Embryonic facial prominence (tissue), 1 donor: ENCODE measurements at regions not wholly inside any gene's neighbourhood (a gene's known extent, or its start where the extent isn't known, plus 50 kb on each side); places are given as distances from the start of the nearest gene placed in this dataset.
"Not testable (repeated sequence)": the region's sequence is repeated elsewhere in the genome, so short reads cannot be mapped to it uniquely, and the experiment has no call there.

Experiments
- DNase-seq: peaks from one replicate; pipeline ENCODE4 v3.0.0-alpha.2; 2016; ENCODE audit errors: extremely low spot score

DNA sequence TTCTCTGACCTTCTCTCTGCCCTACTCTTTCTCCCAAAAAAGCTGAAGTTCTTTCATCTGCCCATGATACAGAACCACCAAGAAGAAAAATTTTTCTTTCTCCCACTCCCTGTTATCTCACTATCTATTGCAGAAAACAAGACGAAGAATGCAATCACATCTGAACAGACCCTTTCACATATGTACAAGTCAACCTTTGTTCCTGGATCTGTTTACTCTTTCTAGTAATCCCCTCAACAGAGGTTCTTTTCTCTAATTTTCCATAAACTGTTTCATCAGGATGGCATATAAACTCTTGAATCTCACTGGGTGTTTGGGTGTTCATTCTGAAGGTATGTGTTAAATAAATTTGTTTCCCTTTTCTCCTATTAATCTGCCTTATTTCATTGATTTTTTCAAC, 1262.7 kb upstream of the NRXN1 start:
- no peak for DNase-seq

DNA sequence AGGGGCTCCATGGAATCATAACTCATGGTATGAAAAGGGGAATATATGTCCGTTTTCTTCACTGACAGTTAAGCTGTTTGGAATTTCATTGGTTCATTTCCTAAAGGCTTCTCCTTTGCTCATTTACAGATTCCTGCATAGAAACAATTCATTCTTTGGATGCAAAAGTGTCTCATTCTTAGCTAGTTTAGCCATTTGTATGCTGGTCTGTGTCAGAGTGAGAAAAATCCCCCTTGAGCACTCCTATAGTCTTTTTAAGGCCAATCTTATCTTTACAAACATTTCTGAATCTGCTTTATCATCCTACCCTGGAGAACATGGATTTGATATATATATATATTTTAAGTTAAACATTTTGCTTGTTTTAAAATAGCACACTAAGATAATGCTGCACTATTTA, 1260.9 kb upstream of the NRXN1 start:
- no peak for DNase-seq

DNA sequence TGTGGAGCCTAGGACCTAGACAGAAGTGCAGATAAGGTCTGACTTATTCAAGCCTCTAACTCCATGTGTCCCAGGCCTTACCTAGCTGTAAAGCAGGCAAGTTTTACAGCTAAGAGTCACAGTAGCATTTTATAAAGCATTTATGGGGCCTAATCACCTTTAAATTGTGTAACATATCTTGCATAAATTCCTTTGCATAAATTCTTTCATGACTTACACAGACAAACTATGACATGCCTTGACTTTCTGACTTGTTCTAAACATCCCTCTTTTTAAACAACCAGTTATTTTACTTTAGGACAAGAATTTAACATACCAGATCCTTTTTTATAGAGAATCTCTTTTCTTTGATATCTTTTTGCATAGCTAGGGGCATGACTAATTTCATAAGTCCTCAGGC, 1257.8 kb upstream of the NRXN1 start:
- DNase-seq, result no peak

DNA sequence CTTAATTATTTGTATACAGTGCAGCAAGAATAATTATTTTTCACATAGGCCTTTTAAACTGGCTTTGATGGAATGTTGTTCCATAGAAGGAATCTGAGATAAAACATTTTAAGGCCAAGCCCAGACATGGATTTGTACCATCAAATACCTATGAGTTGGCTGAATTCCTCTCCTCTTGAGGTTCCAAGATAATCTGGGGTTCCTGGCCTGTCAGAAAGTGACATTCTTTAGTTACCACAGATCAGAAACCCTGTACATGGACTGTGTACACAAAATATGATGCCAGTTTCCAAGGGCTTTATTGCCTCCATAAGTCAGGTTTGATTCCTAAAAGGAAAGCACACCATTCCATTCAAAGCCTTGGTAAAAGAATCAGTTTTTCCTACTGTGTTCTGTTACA, 1256.7 kb upstream of the NRXN1 start:
- DNase-seq, result no peak

DNA sequence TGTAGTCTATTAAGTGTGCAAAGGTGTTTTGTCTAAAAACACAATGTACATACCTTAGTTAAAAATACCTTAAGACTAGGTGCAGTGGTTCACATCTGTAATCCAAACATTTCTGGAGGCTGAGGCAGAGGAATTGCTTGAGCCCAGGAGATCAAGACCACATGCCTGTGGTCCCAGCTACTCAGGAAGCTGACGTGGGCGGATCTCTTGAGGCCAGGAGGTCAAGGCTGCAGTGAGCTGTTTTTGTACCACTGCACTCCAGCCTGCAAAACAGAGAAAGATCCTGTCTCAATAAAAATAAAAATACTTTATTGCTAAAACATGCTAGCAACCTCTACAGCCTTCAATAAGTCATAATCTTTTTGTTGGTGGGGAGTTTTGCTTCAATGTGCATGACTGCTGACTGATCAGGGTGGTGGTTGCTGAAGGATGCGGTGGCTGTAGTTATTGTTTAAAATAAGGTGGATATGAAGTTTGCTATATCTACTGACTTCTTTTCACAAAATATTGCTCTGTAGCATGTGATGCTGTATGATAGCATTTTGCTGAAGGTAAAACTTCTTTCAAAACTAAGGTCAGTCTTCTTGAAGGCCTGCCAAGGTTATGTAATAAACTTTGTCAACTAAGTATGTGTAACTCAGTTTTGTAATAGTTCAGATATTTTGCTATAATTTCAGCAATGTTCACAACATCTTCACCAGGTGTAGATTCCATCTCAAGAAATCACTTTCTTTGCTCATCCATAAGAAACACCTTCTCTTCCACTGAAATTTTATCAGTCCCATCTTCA, 1238.0 kb upstream of the NRXN1 start:
- no peak for DNase-seq

DNA sequence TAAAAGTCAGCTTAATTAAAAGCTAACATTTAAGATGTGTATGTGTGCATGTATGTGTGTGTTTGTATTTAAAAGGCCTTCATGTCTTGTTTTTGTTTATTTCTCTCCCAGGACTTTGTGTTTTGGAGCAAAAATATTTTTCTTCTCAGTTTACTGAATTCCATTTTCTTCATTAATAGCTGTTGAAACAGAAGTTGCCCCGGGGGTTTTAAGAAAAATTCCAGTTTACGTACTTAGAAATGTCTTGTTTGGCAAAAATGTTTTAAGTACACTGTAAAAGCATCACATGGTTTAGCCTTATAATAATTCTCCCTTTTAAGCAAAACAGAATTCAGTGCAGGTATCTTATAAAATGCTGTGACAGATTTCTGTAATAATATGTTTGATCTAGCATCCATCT, 1233.0 kb upstream of the NRXN1 start:
- no peak for DNase-seq

DNA sequence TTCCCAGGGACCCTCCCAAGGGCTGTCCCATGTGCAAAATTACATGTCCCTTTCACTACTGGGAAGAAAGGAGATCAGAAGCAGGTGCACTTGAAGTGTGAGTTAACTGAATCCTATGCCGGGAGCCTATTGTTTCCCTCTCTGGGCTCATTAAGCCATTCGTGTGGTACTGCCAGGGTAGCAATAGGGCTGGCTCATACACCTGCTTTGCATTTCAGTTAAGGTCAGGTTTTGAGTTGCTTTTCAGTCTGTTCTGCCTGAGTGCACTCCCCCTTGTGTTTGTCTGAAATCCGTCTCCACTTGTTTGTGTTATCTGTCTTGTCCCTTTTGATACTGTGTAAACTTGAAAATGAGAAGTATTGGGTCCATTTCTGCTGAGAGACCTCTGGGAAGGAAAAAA, 1232.6 kb upstream of the NRXN1 start:
- no peak for DNase-seq

DNA sequence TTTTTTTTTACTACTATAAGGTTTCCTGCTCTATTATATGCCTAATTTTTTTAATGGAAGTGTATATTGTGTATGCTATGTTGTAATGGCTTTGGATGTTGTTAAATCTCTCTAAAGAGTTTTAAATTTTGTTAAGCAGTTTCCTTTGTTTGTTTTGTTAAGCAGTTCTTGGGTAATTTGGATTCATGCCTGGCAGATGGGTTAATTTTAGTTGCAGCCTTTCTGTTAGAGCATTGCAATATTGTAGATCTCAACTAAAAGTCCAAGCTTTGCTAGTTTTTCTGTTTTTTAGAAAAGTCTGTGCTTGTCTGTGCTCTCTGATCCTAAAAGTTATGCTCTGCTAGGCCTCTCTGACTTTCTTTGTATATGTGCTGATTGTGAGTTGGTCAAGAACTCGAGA, 1229.0 kb upstream of the NRXN1 start:
- DNase-seq, result no peak

DNA sequence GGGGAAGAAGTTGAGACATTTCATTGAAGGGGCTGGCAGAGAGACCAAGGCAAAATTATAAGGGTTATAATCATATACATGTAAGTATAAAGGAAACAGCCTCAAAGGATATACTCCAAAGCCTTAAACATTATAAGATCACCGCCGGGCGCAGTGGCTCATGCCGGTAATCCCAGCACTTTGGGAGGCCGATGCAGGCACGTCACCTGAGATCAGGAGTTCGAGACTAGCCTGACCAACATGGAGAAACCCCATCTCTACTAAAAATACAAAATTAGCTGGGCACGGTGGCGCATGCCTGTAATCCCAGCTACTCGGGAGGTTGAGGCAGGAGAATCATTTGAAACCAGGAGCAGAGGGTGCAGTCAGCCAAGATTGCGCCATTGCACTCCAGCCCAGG, 1227.0 kb upstream of the NRXN1 start:
- DNase-seq, result not testable (repeated sequence)

DNA sequence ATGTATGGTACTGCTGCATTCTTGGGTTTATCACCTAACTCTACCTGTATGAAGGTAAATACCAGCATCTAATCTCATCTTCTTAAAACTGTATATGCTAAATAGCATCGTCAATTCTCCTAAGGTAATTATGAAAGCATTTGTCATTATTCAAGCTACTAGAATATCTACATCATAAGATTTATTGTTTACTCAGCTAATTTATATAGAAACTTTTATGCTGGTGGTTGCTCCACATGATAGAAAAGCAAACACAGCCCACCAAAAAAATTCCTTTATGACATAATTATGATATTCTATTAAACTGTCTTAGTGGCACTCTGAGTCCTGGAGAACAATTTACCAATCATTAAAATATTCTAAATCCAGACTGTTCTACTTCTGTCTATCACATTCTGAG, 1226.1 kb upstream of the NRXN1 start:
- DNase-seq, result no peak

DNA sequence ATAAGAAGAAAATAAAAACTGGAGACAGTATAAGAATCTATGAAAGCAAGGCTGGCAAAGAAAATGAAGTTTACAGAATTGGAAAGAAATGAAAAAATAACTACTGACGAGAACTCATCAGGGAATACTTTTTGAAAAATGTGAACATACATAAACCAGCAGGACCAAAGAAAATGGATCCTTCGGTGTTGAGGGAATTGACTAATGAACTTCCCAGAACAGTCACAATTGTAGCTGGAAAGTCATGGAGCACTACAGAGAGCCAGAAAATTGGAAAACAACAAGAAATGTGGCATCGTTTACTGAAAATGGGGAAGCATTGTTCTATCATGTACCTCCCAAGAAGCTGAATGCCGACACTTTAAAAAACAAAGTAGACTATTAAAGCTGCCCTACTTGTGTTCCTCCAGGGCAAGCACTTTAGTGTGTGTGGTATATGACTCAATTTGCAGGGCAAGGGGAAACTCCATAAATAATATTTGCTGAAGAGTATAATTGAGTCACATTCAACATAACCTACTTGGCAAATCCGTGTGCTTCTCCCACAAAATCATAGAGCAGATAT, 1221.6 kb upstream of the NRXN1 start:
- no peak for DNase-seq

DNA sequence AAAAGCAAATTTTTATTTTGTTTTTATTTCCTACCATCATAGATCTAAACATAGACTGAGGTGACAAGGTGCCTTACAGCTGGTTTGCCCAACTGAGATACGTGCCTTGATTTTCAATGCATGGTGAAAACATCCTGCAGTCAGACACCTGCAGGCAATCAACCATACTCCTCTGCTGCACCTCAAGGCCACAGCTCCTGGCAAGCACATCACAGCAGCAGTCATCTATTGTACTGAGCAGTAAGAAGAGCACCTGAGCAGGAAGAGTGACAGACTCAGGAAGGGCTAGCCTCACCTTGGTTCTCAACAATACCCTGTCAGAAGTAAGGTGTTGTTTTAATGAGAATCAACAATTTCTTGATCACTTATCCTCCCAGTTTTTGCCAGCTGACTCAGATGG, 1206.8 kb upstream of the NRXN1 start:
- DNase-seq, result no peak

DNA sequence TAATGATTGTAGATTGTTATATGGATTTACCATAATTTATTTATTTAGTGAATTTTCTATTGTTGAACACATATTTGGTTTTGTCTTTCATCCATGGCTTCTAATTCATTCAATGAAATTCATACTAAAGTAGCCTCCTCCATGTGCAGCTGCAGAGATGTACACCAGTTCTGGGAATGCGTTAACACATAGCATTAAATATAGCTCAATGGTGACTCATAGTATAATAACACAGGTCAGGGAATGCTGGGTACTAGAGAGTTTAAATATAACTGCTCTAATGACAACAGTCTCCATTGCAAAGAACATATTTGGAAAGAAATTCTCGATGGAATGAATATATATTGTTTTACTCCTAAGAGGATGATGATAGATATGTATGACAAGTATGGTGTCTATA, 1190.2 kb upstream of the NRXN1 start:
- DNase-seq, result no peak

DNA sequence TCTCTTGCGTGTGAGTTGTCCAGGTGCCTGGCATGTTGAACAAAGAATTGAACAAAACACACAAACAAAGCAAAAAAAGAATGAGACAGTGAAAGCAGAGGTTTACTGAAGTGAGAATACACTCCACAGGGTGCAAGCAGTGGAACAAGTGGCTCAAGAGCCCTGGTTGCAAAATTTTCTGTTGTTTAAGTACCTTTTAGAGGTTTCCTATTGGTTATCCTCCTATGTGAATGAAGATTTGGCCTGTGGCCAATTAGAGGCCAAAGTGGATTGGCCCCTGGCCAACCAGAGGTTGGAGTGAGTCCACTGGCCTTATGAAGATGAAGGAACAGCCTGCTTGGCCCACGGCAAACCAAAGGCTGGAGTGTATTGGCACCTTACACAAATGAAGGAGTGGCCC, 1188.5 kb upstream of the NRXN1 start:
- no peak for DNase-seq

DNA sequence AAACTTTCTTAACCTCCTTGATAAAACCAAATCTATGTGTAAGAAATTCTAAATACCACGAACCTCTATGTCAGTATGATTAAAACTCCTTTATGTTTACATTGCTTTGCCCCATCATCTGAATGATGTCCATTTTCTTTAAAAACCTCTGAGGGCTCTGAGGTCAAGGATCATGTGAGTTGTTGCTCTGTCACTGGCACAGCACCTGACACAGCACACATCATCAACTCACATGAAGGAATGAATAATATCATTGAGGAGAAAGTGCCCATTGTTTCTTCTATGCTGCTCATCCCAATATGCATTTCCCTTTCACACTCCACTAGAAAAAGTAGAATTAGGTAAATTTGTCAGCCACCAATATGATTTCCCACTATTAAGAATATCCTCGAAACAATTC, 1178.7 kb upstream of the NRXN1 start:
- DNase-seq, result no peak

DNA sequence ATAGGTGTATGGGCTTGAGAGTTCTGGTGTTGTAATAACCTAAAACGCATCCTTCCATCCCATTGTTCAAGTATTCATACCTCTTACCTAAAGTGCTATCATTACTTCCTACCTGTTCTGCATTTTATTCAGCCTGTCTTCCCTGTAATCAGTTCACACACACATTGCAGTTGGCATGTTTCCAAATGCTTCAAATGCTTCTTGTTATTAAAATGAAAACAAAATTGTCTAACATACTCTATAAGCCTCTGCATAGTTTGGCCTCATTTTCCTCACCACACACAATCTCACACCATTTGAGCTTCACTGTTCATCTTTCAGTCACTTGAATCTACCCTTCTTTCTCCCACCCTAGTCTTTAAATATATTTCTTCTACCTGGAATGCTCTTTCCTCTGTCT, 1178.2 kb upstream of the NRXN1 start:
- DNase-seq, result no peak

DNA sequence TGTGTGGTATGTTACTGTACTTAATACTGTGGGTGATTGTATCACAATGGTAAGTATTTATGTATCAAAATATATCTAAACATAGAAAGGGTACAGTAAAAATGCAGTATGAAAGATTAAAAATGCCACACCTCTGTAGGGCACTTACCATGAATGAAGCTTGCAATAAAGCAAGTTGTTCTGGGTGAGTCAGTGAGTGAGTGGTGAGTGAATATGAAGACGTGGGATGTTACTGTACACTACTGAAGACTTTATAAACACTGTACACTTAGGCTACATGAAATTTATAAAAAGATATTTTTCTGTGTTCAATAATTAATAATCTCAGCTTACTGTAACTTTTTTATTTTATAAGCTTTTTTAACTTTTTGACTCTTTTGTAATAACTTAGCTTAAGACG, 1162.4 kb upstream of the NRXN1 start:
- DNase-seq, result no peak

DNA sequence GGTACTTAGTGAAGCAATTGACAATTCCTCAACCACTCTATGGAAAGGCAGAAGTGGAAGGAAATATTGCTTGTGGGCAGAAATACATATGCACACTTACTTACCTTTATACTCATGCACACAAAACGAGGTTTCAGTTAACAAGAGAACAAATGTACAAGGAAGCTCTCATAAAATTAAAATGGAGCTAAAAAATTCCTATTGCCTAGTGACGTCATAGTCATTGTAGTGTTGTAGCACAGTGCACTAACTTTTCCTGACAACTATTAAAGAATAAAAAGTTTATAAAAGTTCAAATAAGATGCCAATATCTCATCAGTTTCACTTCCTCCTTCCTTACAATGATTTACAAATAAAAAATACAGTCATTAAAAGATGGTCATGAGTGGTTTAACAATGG, 1161.9 kb upstream of the NRXN1 start:
- DNase-seq, result no peak

DNA sequence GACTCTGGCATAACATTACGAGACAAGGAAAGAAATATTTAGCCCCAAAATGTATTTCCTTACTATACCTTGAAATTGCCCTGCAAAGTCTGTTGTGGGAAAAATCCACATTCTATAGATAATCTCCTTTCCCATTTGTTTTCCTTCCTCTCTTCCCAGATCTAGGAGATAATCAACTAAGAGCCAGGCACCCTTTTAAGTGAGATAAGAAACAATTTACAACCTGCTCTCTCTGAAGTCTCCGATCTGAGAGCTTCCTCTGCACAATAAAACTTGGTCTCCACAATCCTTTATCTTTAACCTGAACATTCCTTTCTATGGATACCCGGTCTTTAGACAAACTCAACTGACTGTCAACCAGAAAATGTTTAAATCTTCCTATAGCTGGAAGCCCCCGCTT, 1160.7 kb upstream of the NRXN1 start:
- no peak for DNase-seq

DNA sequence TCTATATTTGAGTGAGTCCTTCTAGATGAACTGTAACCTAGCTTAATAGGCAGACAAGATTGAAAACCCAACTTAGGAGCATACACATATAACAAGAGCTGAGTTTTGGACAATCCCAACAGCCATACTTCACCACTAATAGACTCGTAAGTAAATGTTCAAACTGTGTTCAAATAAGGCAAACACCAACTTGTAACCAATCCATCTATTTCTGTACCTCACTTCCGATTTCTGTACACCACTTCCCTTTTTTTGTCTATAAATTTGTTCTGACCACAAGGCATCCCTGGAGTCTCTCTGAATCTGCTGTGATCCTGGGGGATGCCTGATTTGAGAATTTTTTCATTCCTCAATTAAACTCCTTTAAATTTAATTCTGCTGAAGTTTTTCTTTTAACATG, 1149.1 kb upstream of the NRXN1 start:
- no peak for DNase-seq

DNA sequence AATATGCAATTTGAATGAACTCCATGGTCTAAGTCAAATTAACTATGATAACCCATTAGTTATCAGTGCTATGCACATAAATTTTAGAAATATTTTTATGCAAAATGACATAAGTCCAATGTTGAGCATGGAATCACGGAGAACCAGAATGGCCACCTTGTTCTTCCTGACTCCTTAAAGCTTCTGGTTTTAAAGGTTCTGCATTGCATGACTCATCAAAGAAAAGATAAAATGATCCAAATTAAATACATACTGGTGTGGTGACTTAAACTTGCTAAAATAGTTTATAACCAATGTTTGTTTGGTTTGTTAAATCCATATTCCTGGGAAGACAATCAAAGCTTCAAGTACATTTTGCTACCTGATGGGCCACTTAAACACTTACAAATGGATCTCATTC, 1146.9 kb upstream of the NRXN1 start:
- DNase-seq, result no peak

DNA sequence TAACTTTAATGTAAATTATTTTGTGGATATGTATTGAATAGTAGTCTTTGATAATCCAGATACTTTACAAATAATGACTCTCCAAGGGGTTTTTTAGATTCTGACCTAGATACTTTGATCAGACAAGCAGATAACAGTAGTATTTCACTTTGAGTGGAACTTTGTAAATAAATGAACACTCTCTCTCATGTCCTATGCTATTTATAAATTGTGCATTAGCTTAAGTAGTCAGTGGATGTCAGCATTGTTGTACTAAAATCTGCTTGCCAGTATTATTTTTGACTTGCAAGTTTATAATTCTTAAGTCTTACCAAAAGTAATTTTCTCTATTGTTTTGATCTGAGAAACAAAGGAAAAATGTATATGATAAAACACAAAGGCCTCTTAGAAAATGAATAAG, 1113.1 kb upstream of the NRXN1 start:
- no peak for DNase-seq

DNA sequence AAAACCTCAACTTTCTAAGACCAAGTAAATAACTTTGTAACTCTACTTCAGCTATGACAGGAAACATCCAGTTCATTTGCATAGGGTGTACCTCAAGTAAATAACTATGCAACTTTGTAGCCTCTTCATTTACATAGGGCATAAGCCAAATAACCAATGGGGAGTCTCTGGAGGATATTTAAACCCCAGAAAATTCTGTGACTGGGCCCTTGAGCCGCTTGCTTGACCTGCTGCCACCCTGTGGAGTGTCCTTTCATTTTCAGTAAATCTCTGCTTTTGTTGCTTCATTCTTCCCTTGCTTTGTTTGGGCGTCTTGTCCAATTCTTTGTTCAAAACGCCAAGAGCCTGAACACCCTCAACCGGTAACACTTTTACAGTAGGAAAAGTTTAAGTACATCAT, 1112.7 kb upstream of the NRXN1 start:
- no peak for DNase-seq

DNA sequence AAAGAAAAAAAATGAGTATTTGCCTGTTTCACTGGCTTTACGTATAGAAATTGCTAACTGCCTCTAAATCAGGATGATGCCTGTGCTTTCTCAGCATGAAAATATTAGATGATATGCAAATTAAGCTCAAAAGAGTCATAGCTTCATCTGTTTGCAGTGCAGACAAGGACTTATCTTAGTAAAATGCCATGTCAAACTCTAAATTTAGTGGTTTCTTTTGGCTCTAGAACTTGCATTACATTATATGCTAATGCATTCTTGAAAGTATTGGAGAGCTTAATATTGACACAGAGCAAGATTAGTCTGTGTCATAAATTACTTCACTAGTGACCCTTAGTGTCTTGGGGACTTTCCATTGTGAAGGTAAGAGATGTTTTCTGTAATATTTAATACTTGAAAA, 1109.1 kb upstream of the NRXN1 start:
- DNase-seq, result no peak
